MG63 (cell line): ENCODE measurements at regions not wholly inside any gene's neighbourhood (a gene's known extent, or its start where the extent isn't known, plus 50 kb on each side); places are given as distances from the start of the nearest gene placed in this dataset.

Experiments
- DNase-seq: peaks from one replicate; pipeline ENCODE4 v3.0.0-alpha.2; 2020
- H3K27me3 ChIP-seq: fragments of 250-450 bp; sonication (Bioruptor Pico); 2 replicates; pipeline ENCODE4 v1.5.1; 2020; ENCODE audit warnings: mild to moderate bottlenecking, moderate library complexity
- H3K36me3 ChIP-seq: fragments of 250-450 bp; sonication (Bioruptor Pico); 2 replicates; pipeline ENCODE4 v1.5.1; 2020; ENCODE audit warnings: mild to moderate bottlenecking, moderate library complexity
- H3K4me3 ChIP-seq: fragments of 250-450 bp; sonication (Bioruptor Pico); 2 replicates; pipeline ENCODE4 v1.5.1; 2020; ENCODE audit warnings: mild to moderate bottlenecking, moderate library complexity
- H3K9me3 ChIP-seq: fragments of 250-450 bp; sonication (Bioruptor Pico); 2 replicates; pipeline ENCODE4 v1.5.1; 2020; ENCODE audit warnings: mild to moderate bottlenecking, moderate library complexity

- no peaks in the 10 kb centered on the region for H3K36me3 ChIP-seq
- H3K9me3 ChIP-seq: no peaks in the 10 kb centered on the region
- no peak for DNase-seq
- H3K4me3 ChIP-seq: no peak overlapping the region
- H3K27me3 ChIP-seq: no peaks in the 10 kb centered on the region
Measured at GRCh38 chr20:16104783-16105182, 468.5 kb downstream of the KIF16B start.
